Activated gamma-delta T cell treated with anti-CD3 and anti-CD28 coated beads, Interleukin-2, amount 50 U/mL, for 16 hours (primary cell): ENCODE measurements at regions not wholly inside any gene's neighbourhood (a gene's known extent, or its start where the extent isn't known, plus 50 kb on each side); places are given as distances from the start of the nearest gene placed in this dataset.

Experiments used
- DNase-seq: peaks from one replicate; pipeline ENCODE4 v3.0.0-alpha.2; 2020; ENCODE audit warnings: low read depth

DNA sequence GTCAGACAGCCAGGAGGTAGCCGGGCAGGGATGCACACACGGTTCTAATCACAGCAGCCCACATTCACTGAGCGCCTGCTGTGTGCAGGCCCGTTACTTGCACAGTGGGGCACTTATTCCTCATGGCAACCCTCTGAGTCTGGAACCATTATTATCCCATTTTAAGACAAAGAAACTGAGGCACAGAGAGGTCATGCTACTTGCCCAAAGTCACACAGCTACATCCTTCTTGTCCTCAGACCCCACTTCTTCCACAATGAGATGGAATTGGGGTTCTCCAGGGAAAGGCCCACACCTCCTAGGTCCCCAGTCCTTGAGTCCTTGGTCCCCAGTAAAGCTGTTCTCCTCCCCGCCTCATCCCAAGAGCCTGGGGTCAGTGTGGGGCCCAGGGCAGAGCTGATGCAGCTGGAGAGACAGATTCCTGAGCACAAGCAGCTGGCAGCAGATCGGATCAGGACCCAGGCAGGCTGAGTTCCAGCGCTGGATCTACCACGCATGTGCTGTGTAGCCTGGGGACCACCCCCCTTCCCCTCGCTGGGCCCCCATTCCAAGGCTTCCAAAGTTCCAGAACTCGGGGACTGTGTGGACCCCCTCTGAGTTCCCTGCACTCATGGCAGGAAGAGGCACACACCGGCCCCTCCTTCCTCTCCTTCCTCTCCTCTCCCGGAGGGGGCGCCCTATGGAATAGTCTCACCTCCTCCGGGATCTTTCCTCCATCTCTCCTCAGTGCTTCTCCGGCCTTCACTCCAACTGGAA is 393.4 kb downstream of the MATN1 start:
- DNase-seq = no peak

DNA sequence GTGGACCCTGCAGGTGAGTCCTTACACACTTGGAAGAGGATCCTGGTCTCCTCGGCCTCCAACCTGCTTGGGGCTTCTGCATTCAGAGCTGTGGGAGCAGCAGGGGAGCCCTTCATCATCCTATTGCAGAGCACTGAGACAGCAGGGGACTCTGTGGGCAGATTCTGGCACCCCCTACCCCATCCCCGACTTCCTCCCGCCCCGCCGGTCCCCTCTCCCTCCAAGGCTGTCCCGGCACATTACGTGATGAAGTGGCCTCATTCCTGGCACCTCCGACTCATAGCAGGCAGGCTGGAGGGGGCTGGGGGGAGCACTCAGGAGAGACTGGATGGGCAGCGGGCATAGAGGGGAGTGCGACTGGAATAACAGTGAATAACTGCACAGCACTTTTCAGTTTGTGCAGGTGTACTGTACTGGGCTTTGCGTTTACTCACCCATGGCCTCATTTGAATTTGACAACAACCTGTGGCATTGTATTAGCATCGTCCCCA is 394.1 kb downstream of the MATN1 start:
- no peak for DNase-seq

DNA sequence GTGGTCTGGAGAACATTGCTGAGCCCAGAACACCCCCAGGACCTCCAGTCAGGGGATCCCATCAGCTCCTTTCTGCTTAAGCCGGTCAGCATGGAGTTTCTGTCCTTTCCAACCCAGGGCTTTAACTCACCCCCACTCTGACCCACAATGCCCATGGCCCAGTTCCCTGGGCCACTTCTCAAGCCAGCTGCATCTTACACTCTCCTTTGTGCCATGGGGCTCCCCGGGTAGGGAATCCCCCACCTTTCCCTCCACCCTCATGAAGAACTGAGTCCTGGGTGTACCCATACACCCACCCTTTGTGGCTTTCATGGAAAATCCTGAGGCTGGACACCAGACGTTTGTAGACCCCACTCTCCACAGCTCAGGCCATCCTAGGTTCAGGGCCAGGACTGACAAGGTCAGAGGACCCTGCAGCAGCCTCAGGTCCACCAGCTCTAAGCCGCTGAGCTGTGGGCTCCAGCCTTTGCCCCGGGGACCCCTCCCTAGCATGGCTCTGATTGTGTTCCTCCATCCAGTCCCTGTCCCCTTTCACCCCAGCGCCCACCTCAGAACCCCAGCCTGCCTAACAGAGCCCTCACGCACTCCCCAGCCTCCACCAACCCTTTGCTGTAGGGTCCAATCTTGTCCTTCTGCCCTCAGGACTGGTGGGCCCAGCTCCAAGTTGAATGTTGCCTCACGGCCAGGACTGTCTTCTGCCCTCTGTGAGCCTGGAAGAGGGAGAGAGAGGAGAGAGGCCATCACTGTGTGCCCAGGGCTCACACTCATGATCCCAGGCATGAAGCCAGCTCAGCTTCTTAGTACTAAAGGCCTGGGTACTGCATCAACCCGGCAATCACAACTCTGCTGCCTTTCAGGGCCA is 394.8 kb downstream of the MATN1 start:
- DNase-seq = no peak

DNA sequence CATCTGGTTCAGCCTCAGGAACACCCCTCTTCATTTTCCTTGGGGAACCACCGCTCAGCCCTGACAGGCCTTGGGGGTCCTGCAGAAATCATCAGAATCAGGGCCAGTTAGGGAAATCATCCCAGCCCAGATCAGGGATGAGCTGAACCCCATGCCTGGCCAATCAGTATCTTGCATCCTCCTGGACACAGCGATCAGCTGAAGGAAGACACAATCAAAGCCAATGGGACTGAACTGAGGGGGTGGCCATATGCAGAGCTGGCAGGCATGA is 395.4 kb downstream of the MATN1 start:
- no peak for DNase-seq

DNA sequence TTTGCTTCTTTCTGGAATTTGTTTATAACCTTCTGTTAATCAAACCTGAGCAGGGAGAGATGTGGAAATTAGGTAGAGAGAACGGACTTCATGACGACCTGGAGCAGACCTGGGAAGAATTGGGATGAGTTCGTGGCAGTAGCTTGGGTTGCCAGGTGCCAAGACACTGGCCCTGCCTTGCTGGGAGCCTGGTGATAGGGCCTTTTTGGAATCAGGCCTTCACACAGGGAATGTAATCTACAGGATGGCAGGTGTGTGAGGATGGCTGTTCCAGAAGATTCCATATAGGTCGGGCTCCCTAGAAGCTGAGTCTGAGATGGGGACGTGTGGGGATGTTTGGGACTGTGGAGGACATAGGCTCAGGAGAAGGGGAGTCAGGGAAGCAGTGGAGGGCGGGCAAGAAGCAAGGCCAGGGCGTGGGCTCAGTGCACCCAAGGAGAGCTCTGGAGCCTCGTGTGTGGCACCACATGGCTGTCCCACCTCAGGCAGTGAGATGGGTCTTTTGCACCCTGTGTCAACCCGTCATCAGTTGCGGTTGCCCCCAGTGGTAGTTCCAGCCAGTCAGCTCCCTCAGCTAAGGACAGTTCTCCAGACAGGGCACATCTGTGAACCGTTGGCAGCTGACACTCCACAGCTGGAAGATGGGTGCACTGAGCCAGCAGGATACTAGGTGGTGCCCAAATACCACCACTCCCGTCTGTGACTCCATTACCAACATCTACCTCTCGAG is 395.9 kb downstream of the MATN1 start:
- no peak for DNase-seq

DNA sequence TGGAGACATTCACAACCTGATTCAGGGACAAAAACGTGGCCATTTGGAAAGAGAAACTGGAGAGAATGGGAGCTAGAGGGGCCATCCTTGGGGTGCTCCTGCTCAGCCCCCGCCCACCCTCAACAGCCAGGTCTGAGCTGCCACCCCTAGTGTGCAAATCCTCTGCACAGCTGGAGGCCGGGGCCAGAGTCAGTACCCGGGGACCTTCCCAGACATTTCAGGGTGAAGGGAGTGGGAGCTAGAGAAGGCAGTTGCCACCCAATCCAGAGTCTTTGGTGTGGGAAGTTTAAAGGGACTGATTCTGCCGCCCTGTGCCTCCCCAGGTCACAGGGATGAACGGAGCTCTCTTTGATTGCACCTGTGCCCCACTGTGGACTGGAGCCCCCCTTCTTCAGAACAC is 397.4 kb downstream of the MATN1 start:
- DNase-seq = no peak

DNA sequence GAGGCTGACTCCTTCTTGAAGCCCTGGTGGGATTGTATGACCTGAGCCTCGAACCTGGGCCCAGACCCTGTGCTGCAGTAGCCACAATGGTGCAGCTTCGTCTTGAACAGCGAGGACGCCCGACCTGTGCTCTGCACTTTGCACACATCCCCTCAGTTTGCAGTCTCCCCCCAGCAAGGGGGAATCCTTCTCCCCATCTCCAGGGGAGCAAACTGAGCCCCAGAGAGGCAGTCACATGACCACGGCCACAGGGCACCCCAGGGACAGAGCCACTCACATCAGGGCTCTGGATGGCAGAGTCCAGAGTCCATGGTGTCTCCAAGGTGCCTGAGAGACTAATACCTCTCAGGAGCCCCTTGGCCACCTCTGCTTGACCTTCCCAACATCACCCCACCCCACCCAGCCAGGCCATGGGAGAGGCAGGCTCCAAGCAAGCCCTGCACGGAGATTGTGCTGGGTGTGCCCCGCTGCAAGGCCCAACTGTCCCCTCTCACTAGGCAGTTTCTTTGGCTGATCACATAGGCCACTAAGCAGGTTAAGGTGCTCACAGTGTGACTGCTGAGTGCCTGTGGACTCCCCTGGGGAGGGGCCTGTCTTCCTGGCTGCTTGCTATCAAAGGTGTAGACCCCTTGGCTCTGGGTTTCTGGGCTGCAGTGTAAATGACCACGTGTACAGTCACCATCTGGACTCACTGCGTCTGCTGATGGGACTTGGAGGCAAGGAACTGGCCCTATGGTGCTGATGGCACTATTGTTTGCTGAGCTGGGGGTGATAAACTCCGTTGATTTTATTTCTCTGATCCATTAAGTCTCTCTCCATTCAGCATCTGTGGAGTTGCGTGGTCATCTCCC is 398.1 kb downstream of the MATN1 start:
- DNase-seq = no peak

DNA sequence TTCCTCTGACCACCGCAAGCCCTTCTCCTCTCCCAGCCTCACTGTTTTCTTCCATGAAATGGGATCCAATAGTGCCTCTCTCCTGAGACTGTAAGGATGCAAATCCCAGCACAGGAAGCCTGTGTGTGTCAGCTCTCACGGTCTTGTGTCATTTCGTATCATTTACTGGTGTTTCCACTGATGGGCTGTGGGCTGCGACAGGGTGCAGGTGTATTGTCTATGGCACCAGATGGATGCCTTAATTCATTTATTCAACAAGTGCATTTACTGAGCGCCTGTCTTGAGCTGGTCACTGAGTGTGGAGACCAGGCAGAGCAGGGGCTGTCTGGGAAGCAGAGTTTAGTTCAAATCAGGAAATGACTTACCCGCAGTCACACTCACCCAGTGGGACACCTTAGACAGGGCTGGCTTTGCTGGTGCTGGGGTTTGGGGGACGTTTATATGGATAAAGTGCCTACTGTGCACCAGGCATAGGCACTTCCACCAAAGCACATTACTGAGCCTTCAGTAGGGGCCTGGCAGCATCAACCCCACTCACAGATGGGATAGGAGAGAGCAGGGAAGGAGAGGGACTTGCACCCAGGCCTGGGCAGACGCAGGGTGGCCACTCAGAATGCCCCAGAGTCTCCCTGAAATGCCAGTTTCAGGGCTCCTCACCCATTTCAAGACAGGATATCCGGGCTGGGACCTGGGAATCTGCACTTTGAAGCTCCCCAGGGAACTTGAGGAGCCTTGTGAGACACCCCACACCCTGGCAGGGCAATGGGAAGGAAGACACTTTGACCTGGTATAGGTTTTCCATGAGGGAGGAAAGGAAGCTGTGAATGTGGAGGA is 398.9 kb downstream of the MATN1 start:
- DNase-seq = no peak

DNA sequence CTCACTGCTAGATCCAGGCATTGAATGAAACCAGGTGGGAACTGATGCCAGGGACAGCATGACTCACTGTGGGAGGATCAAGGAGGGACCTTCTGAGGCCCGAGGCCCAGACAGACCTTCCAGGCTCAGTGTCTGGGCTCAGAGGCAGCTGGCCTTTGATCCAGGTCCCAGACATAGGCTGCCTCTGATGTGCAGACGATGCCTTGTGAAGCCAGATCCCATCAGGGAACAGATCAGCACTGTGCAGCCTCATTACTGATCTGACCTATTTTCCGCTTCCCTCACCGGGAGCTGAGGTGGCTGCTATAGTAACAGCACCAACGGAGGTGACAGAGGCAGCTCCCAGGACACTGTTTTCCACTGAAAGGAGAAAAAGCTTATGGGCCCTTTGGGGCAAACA is 399.5 kb downstream of the MATN1 start:
- no peak for DNase-seq

DNA sequence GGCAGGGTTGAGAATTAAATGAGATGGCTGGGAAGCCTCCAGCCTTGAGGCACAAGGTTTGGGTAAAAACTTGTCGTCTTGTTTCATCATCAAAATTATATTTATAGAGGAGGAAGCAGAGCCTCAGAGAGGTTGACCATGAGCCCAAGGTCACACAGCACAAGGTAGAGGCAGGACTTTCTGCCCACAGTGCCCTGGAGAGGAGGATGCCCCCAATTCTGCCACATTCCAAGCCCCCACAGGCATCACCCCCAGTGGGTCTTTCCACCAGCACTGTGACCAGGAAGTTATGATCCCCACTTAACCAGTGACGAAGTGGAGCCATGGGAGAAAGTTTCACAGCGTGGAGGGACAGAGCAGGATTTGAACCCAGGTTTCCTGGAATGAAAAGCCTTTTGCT is 400.0 kb downstream of the MATN1 start:
- DNase-seq = no peak

DNA sequence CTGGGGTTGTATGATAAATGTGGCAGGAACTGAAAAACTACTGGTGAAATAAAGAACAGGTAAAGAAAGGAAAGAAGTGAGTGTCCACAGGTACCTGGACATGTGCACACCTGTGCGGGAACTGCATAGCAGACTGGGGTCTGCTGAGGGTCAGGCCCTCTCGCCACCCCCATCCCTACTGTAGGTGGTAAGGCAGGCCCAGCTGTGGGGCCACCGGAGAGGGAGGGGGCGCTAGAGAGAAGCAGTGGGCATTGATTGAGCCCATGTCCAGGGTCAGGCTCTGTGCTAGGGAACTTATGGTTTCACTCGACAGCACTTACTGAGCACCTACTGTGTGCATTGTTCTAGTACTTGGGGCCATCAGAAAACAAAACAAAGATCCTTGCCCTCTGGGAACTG is 400.5 kb downstream of the MATN1 start:
- no peak for DNase-seq

DNA sequence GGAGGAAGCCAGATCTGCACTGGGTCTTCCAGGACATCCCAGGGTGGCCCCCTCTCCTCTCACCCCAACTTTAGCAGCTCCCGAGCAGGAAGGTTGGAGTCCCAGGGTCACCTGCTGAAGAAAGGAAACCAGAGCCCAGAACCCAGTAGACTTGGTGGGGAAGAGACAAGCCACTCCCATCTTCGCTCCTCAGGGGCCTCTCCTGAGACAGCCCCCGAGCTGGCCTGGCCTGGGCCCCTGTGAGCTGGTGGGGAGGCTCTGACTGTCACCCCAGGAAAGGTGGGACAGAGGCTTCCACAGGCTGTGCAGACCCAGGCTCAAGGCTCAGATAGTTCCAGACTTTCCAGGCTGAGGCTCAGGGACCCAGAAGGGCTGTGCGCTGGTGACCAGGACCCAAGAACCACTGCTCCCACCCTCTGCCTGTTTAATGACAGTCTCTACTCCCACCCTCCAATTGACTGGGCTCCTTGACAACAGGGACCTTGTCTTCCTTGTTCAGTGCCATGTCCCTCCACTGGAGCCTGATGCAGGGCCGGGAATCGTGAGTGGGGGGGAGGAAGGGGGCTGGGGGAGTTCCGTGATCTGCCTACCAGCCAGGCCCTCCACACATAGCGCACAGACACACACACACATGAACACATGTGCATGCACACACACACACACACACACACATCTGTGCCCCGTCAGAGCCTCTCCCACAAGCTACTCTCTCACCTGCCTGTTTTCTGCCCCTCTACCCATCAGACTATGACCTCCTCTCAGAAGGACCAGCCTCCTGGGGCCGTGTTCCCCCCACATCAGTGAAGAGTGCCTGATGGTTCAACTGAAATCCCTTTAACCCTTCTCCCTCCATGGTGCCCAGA is 401.2 kb downstream of the MATN1 start:
- no peak for DNase-seq

DNA sequence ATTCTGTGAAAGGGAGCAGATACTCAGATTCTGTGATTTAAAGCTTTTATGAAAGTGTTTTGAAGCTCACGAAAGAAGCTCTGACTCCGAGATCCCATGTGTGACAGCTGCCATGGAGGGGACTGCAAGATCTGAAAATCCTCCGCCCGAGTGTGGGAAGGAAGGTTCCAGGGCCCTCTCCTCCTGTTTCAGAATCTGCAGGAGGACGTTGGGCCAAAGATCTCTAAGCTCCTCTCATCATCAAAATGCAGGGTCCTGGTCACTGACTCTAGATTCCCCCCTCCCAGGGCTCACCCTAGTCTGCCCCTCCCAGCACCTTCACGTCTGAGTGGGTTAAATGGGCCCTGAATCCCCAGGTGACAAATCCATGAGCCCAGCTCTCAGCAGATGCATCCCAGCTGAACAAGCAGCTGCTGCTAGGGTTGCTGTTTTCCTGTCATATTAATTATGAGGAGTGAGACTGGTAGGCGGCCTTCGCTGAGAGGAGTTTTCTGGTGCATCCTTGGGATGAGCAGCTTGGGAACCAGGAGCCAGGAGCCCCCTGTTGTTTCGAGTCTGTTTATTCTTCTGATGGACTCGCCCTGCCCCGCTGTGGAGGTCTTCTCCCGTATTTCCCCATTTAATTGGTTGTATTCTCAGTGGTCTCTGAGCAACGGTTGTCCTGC is 402.0 kb downstream of the MATN1 start:
- DNase-seq = no peak

DNA sequence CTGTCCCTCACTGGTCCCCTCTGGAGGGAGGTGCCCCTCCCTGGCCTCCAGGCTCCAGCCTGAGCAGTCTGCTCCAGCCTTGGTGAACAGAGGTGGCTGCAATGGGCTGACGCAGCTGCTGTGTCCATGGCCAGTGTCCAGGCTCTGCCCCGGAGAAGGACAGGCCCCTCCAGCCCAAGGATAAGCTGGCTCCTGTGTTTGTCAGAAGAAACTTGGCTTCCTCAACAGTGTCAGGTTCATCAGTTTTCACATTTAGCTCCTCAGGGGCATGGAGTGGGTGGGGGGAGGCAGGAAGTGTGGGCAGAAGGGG is 402.8 kb downstream of the MATN1 start:
- no peak for DNase-seq

DNA sequence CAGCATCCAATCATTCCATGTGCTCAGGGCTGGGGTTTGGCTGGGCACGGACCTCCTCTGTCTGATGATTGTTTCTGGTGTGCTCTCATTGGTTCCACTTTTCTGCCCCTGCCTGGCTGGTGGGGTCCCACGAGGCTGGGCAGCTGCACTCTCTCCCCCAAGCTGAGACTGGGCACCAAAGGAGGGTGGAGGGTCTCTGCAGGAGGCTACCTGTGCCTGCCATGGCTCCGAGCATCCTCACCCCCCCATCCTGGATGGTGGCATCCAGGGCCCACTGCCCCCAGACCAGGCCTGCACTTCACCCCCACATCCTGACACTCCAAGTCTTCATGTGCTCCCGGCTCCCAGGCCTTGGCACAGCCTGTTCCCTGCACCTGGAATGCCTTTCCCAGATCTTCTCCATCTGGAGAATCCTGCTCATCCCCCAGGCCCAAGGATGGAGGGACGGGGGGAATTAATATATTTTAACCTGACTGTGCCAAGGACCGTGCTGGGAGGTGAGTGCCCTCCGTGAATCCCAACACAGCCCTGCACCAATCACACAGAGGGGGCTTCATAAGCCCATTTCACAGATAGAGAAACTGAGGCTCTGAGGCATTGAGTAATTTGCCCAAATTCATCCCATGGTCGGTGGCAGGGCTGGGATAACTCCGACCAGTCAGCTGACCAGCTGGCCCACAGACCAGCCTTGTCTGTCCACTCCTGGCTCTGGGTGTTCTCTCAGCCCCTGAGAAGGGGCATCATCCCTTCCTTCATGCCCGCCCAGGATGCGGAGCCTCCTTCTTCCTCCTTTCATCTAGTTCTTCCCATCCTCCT is 403.4 kb downstream of the MATN1 start:
- DNase-seq = no peak

DNA sequence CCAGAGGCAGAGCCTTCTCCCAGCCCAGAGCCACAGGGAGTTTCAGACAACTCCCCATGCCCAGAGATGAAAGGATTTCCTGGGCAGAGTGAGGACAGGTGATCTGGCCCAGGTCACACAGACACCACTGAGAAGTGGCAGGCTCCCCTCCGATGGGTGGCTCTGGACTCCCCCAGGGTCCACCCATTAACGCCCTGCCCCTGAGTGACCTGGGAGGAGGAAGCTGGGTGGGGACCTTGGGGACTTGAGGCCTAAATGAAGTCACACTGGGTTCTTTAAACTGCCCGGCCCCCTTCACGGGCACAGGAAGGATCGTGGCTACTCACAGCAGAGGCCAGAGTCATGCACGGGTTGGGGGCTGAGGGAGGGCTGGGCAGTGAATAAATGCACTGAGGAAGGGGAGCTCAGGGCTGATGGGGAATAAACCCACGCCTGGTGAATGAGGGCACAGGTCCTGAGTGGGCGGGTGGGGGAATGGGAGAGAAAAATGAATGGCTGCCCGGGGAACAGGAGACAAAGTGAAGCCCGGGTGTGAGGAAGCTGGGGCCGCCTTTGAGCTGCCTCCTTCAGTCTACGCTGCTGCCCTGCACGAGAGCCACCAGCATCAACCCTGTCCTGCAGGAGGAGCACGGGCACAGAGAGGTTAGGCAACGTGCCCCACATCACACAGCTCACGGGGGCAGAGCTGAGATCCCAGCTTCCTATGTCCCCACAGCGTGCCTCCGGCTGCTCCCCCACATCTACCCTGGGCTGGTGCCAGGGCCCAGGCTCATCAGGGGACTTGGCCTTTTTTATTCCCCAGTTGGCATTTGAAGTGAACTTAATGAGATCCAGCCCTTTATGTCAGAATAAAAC is 404.3 kb downstream of the MATN1 start:
- no peak for DNase-seq

DNA sequence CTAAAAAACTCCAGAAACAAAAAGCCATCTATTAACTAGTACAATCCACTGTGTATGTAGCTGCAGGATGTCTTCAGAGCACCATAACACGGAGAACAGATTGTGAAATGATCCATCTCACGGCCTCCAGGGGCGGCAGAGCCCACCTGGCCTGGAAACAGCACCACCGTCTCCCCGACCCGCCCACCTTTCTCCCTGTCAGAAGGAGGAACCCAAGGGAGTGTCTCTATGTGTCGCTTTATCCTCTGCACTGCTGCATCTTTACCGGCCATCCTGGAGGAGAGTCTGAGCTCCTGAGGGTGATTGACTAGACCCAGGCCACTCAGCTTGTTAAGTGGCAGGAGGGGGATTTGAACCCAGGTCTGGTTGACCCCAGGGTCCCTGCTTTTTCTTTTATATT is 405.0 kb downstream of the MATN1 start:
- DNase-seq = no peak

DNA sequence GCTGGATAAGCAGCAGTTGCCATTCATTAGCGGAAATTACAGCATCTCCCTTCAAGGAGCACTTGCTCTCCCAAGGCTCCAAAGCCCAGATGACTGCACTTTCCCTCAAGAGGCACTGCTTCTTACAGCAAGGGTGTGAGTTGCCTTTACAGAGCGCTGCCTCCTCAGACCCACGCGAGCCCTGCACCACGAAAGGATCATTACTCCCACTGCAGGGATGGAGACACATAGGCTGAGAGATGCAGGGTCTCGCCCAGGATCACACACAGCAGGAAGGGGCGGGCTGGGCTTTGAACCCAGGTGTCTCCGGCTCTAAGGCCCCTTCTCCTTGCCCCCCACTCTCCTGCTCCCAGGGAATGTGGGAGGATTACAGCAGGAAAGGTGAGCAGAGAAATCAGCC is 405.5 kb downstream of the MATN1 start:
- DNase-seq = no peak
